WTC11 (cell line): ENCODE measurements at regions not wholly inside any gene's neighbourhood (a gene's known extent, or its start where the extent isn't known, plus 50 kb on each side); places are given as distances from the start of the nearest gene placed in this dataset.

ENCODE experiments used
- ATF3 ChIP-seq: sonication (generic); formaldehyde crosslinking; conservative IDR thresholded peaks from 2 replicates; pipeline ENCODE4 v1.8.1; 2022; ENCODE audit warnings: mild to moderate bottlenecking, missing genetic modification reagents
- CTCF ChIP-seq: fragments of 200-600 bp; IDR thresholded peaks from 2 replicates; pipeline ENCODE4 v1.8.0; 2022; ENCODE audit warnings: antibody characterized with exemption
- ERG ChIP-seq: fragments of 250-450 bp; sonication (Bioruptor Pico); IDR thresholded peaks from 2 replicates; pipeline ENCODE4 v1.8.0; 2021; ENCODE audit warnings: mild to moderate bottlenecking
- ESRRA ChIP-seq: sonication (generic); formaldehyde crosslinking; IDR thresholded peaks from 2 replicates; pipeline ENCODE4 v1.8.1; 2022; ENCODE audit warnings: mild to moderate bottlenecking, missing genetic modification reagents, borderline replicate concordance
- JUN ChIP-seq: sonication (generic); formaldehyde crosslinking; IDR thresholded peaks from 2 replicates; pipeline ENCODE4 v1.8.0; 2023; ENCODE audit warnings: mild to moderate bottlenecking, missing genetic modification reagents
- MAX ChIP-seq: sonication (generic); formaldehyde crosslinking; IDR thresholded peaks from 2 replicates; pipeline ENCODE4 v1.8.0; 2022; ENCODE audit warnings: mild to moderate bottlenecking, missing genetic modification reagents
- NR1H2 ChIP-seq: sonication (generic); formaldehyde crosslinking; IDR thresholded peaks from 2 replicates; pipeline ENCODE4 v1.9.0; 2021; ENCODE audit warnings: mild to moderate bottlenecking, moderate library complexity, missing genetic modification reagents
- NR3C1 ChIP-seq: sonication (generic); formaldehyde crosslinking; conservative IDR thresholded peaks from 2 replicates; pipeline ENCODE4 v1.8.1; 2023; ENCODE audit warnings: low read depth, mild to moderate bottlenecking, missing genetic modification reagents
- RORB ChIP-seq: fragments of 250-450 bp; sonication (Bioruptor Pico); IDR thresholded peaks from 2 replicates; pipeline ENCODE4 v1.9.0; 2021; ENCODE audit warnings: mild to moderate bottlenecking
- TEAD4 ChIP-seq: sonication (generic); formaldehyde crosslinking; IDR thresholded peaks from 2 replicates; pipeline ENCODE4 v1.8.0; 2022; ENCODE audit warnings: mild to moderate bottlenecking, missing genetic modification reagents
- USF1 ChIP-seq: sonication (generic); formaldehyde crosslinking; IDR thresholded peaks from 2 replicates; pipeline ENCODE4 v1.8.0; 2022; ENCODE audit warnings: mild to moderate bottlenecking, missing genetic modification reagents
- ZBTB21 ChIP-seq: sonication (generic); formaldehyde crosslinking; IDR thresholded peaks from 2 replicates; pipeline ENCODE4 v1.8.1; 2023; ENCODE audit warnings: mild to moderate bottlenecking, missing genetic modification reagents, borderline replicate concordance
- ZNF219 ChIP-seq: sonication (generic); formaldehyde crosslinking; IDR thresholded peaks from 2 replicates; pipeline ENCODE4 v1.8.0; 2023; ENCODE audit warnings: missing genetic modification reagents, mild to moderate bottlenecking, borderline replicate concordance
- ZNF512 ChIP-seq: sonication (generic); formaldehyde crosslinking; IDR thresholded peaks from 2 replicates; pipeline ENCODE4 v1.8.1; 2022; ENCODE audit warnings: missing genetic modification reagents, borderline replicate concordance

GRCh38 chr22:27431896-27432295 lies 369.7 kb downstream of the MN1 start:
- TF ChIP-seq CTCF: no peak
- TF ChIP-seq MAX (CRISPR knock-in tag): no peak
- TF ChIP-seq ZNF219 (CRISPR knock-in tag): no peak
- TF ChIP-seq ZBTB21: no peak
- no peak for TF ChIP-seq NR3C1 (CRISPR knock-in tag)
- TF ChIP-seq ZNF512 (CRISPR knock-in tag): no peak
- no peak for TF ChIP-seq ERG (CRISPR knock-in tag)
- no peak for TF ChIP-seq TEAD4
- no peak for TF ChIP-seq JUN (CRISPR knock-in tag)
- TF ChIP-seq USF1 (CRISPR knock-in tag): no peak
- TF ChIP-seq ESRRA (CRISPR knock-in tag): no peak
- no peak for TF ChIP-seq ATF3 (CRISPR knock-in tag)
- no peak for TF ChIP-seq NR1H2 (CRISPR knock-in tag)
- TF ChIP-seq RORB (CRISPR knock-in tag): no peak
